ENCODE measurements at regions not wholly inside any gene's neighbourhood (a gene's known extent, or its start where the extent isn't known, plus 50 kb on each side); places are given as distances from the start of the nearest gene placed in this dataset.
"Not testable (repeated sequence)": the region's sequence is repeated elsewhere in the genome, so short reads cannot be mapped to it uniquely, and the experiment has no call there.

- Histone ChIP-seq H2AFZ (ENCODE audit: insufficient read depth, low read depth, low read length, poor library complexity, severe bottlenecking) (no peak overlapping the region), H3K36me3 (replicated peaks in 1 of 2; ENCODE audit: control extremely low read depth in 1 of 2, control insufficient read depth in 1 of 2, extremely low read depth in 1 of 2, insufficient read depth in 2 of 2, low read length in 1 of 2) (no peaks in the 10 kb centered on the region), H3K27me3 (replicated peaks in 1 of 4; ENCODE audit: control extremely low read depth in 1 of 4, control insufficient read depth in 3 of 4, insufficient read depth in 4 of 4, low read length in 3 of 4) (peaks cover 0 to 11% (median 3%) of the 10 kb centered on the region in 4 experiments), H3K9ac (ENCODE audit: low read length) (no peak overlapping the region), H4K20me1 (ENCODE audit: control insufficient read depth, insufficient read depth, low read length, poor library complexity, severe bottlenecking) (no peaks in the 10 kb centered on the region), H3K79me2 (ENCODE audit: control insufficient read depth, insufficient read depth, low read length) (no peaks in the 10 kb centered on the region), H3K4me2 (replicated peaks; ENCODE audit: low read depth, low read length, poor library complexity, severe bottlenecking) (no peak overlapping the region), H3K4me1 (ENCODE audit: control insufficient read depth in 2 of 2, insufficient read depth in 2 of 2, low read length in 2 of 2) (no peaks in the 10 kb centered on the region), H3K9me3 (ENCODE audit: control extremely low read depth in 1 of 3, control insufficient read depth in 2 of 3, insufficient read depth in 1 of 3, low read length in 2 of 3) (no peaks in the 10 kb centered on the region), H3K27ac (ENCODE audit: low read length in 2 of 2) (no peak overlapping the region), H3K4me3 (ENCODE audit: control extremely low read depth in 1 of 5, extremely low read depth in 1 of 5, insufficient read depth in 1 of 5, low read depth in 2 of 5, low read length in 4 of 5) (no peak overlapping the region)
- DNase-seq (no peak), ATAC-seq (ENCODE audit: low read depth) (no peak)
- WGBS (ENCODE audit: insufficient coverage), result 67% methylated on average over 1 of the region's 2 CpGs
- intact Hi-C loops (cut with micrococcal nuclease), result no loop called here
- Mint-ChIP-seq H3K27ac (no peak overlapping the region), H3K27me3 (peaks cover 35% of the 10 kb centered on the region), H3K4me1 (no peaks in the 10 kb centered on the region), H3K4me3 (no peak overlapping the region), H3K9me3 (ENCODE audit: insufficient read depth) (no peaks in the 10 kb centered on the region)
- ChIA-PET CTCF (no interaction called here), POLR2A (no interaction called here)
- TF ChIP-seq CTCF (IDR thresholded peaks at IDR 0.05) (no peak), EZH2 (IDR thresholded peaks at IDR 0.05; ENCODE audit: borderline replicate concordance, insufficient read depth, low read depth, low read length, poor library complexity, severe bottlenecking) (no peak)
Measured at GRCh38 chr4:75325318-75325979, 188.8 kb downstream of the RCHY1 start.

- TF ChIP-seq CTCF (IDR thresholded peaks at IDR 0.05) (no peak), EZH2 (IDR thresholded peaks at IDR 0.05; ENCODE audit: borderline replicate concordance, insufficient read depth, low read depth, low read length, poor library complexity, severe bottlenecking) (no peak)
- Mint-ChIP-seq H3K27ac (no peak overlapping the region), H3K4me3 (no peak overlapping the region), H3K4me1 (no peaks in the 10 kb centered on the region), H3K9me3 (ENCODE audit: insufficient read depth) (no peaks in the 10 kb centered on the region), H3K27me3 (peaks cover 26% of the 10 kb centered on the region)
- no peak overlapping the region for H2AFZ ChIP-seq (ENCODE audit: insufficient read depth, low read depth, low read length, poor library complexity, severe bottlenecking)
- no peaks in the 10 kb centered on the region for H4K20me1 ChIP-seq (ENCODE audit: control insufficient read depth, insufficient read depth, low read length, poor library complexity, severe bottlenecking)
- ATAC-seq (ENCODE audit: low read depth), result no peak
- peaks cover 0 to 4% (median 0%) of the 10 kb centered on the region in 3 donors for H3K9me3 ChIP-seq (ENCODE audit: control extremely low read depth in 1 of 3, control insufficient read depth in 2 of 3, insufficient read depth in 1 of 3, low read length in 2 of 3)
- H3K36me3 ChIP-seq (replicated peaks in 1 of 2; ENCODE audit: control extremely low read depth in 1 of 2, control insufficient read depth in 1 of 2, extremely low read depth in 1 of 2, insufficient read depth in 2 of 2, low read length in 1 of 2), result no peaks in the 10 kb centered on the region
- H3K27me3 ChIP-seq (replicated peaks in 1 of 4; ENCODE audit: control extremely low read depth in 1 of 4, control insufficient read depth in 3 of 4, insufficient read depth in 4 of 4, low read length in 3 of 4), result peaks cover 0 to 4% (median 1%) of the 10 kb centered on the region in 4 experiments
- H3K4me3 ChIP-seq (ENCODE audit: control extremely low read depth in 1 of 5, extremely low read depth in 1 of 5, insufficient read depth in 1 of 5, low read depth in 2 of 5, low read length in 4 of 5), result no peak overlapping the region
- no peak for DNase-seq
- ChIA-PET POLR2A (no interaction called here), CTCF (no interaction called here)
- intact Hi-C loops (cut with micrococcal nuclease), result no loop called here
- H3K4me1 ChIP-seq (ENCODE audit: control insufficient read depth in 2 of 2, insufficient read depth in 2 of 2, low read length in 2 of 2), result no peaks in the 10 kb centered on the region
- H3K9ac ChIP-seq (ENCODE audit: low read length), result no peak overlapping the region
- no peaks in the 10 kb centered on the region for H3K79me2 ChIP-seq (ENCODE audit: control insufficient read depth, insufficient read depth, low read length)
- WGBS (ENCODE audit: insufficient coverage), result 59% methylated on average over 4 of the region's 5 CpGs
- no peak overlapping the region for H3K27ac ChIP-seq (ENCODE audit: low read length in 2 of 2)
- H3K4me2 ChIP-seq (replicated peaks; ENCODE audit: low read depth, low read length, poor library complexity, severe bottlenecking), result no peak overlapping the region
Measured at GRCh38 chr4:75321484-75321883, 192.7 kb downstream of the RCHY1 start.

GRCh38 chr4:75317641-75318040 lies 196.6 kb downstream of the RCHY1 start:
- H3K9ac ChIP-seq (ENCODE audit: low read length); H3K36me3 ChIP-seq (replicated peaks in 1 of 2; ENCODE audit: control extremely low read depth in 1 of 2, control insufficient read depth in 1 of 2, extremely low read depth in 1 of 2, insufficient read depth in 2 of 2, low read length in 1 of 2); H3K27me3 ChIP-seq (replicated peaks in 1 of 4; ENCODE audit: control extremely low read depth in 1 of 4, control insufficient read depth in 3 of 4, insufficient read depth in 4 of 4, low read length in 3 of 4); CTCF ChIA-PET; H3K27ac Mint-ChIP-seq; H3K4me1 Mint-ChIP-seq; H3K4me1 ChIP-seq (ENCODE audit: control insufficient read depth in 2 of 2, insufficient read depth in 2 of 2, low read length in 2 of 2); DNase-seq; H3K4me3 ChIP-seq (ENCODE audit: control extremely low read depth in 1 of 5, extremely low read depth in 1 of 5, insufficient read depth in 1 of 5, low read depth in 2 of 5, low read length in 4 of 5); H3K4me3 Mint-ChIP-seq; H3K79me2 ChIP-seq (ENCODE audit: control insufficient read depth, insufficient read depth, low read length); H4K20me1 ChIP-seq (ENCODE audit: control insufficient read depth, insufficient read depth, low read length, poor library complexity, severe bottlenecking); POLR2A ChIA-PET; intact Hi-C loops (cut with micrococcal nuclease); H3K27ac ChIP-seq (ENCODE audit: low read length in 2 of 2); H3K4me2 ChIP-seq (replicated peaks; ENCODE audit: low read depth, low read length, poor library complexity, severe bottlenecking); H3K9me3 Mint-ChIP-seq (ENCODE audit: insufficient read depth); H2AFZ ChIP-seq (ENCODE audit: insufficient read depth, low read depth, low read length, poor library complexity, severe bottlenecking); ATAC-seq (ENCODE audit: low read depth): not testable (repeated sequence)
- WGBS (ENCODE audit: insufficient coverage), result 100% methylated on average over 3 of the region's 10 CpGs
- peaks cover 25% of the 10 kb centered on the region for H3K27me3 Mint-ChIP-seq
- H3K9me3 ChIP-seq (ENCODE audit: control extremely low read depth in 1 of 3, control insufficient read depth in 2 of 3, insufficient read depth in 1 of 3, low read length in 2 of 3), result peaks cover 0 to 12% (median 0%) of the 10 kb centered on the region in 3 donors
